ENCODE measurements at regions not wholly inside any gene's neighbourhood (a gene's known extent, or its start where the extent isn't known, plus 50 kb on each side); places are given as distances from the start of the nearest gene placed in this dataset.

- H3K4ac ChIP-seq (replicated peaks; ENCODE audit: insufficient read length, low read depth, low read length), result no peak overlapping the region
- H3K4me1 ChIP-seq (replicated peaks in 1 of 4; ENCODE audit: control insufficient read depth in 3 of 4, insufficient read depth in 4 of 4, low read length in 3 of 4), result no peaks in the 10 kb centered on the region
- H3K4me2 ChIP-seq (ENCODE audit: insufficient read depth in 1 of 2, low read depth in 2 of 2, low read length in 2 of 2), result no peak overlapping the region
- POLR2A ChIA-PET (ENCODE audit: partially characterized antibody), result interaction anchor here (1.4 kb wide), 1 partner anchor 10 kb away, joined by 3 read pairs; no protein-coding TSS in a partner anchor
- H3K56ac ChIP-seq (replicated peaks; ENCODE audit: insufficient read length, low read depth, low read length), result no peak overlapping the region
- no peaks in the 10 kb centered on the region for H4K20me1 ChIP-seq (replicated peaks in 1 of 2; ENCODE audit: control insufficient read depth in 1 of 2, insufficient read depth in 2 of 2, low read length in 2 of 2)
- no peaks in the 10 kb centered on the region for H3K79me2 ChIP-seq (ENCODE audit: control insufficient read depth in 1 of 2, insufficient read depth in 2 of 2, low read length in 2 of 2)
- no peak overlapping the region for H2BK120ac ChIP-seq (replicated peaks; ENCODE audit: low read depth, low read length)
- H4K8ac ChIP-seq (ENCODE audit: extremely low read depth, insufficient read depth, low read length), result no peak overlapping the region
- H3K27ac ChIP-seq (ENCODE audit: low read depth, low read length), result no peak overlapping the region
- H2BK12ac ChIP-seq (ENCODE audit: low read depth, low read length), result no peak overlapping the region
- H3K23me2 ChIP-seq (ENCODE audit: low read depth, low read length), result no peaks in the 10 kb centered on the region; the same call in 1 of the 2 replicates
- H2BK5ac ChIP-seq (ENCODE audit: low read depth, low read length), result no peak overlapping the region
- H3K27me3 ChIP-seq (replicated peaks in 1 of 4; ENCODE audit: control insufficient read depth in 3 of 4, extremely low read depth in 1 of 4, insufficient read depth in 3 of 4, low read length in 3 of 4), result no peaks in the 10 kb centered on the region
- H2AFZ ChIP-seq (ENCODE audit: low read length), result no peak overlapping the region
- no peak overlapping the region for H4K5ac ChIP-seq (ENCODE audit: insufficient read length, low read depth, low read length)
- H3K9ac ChIP-seq (replicated peaks in 1 of 4; ENCODE audit: extremely low read depth in 1 of 4, low read depth in 3 of 4, low read length in 3 of 4), result no peak overlapping the region
- H3K79me1 ChIP-seq (ENCODE audit: low read depth, low read length), result no peaks in the 10 kb centered on the region
- FAIRE-seq (no peak), DNase-seq (ENCODE audit: low read depth in 1 of 2, low spot score in 2 of 2) (no peak)
- H3K23ac ChIP-seq (ENCODE audit: insufficient read length), result no peak overlapping the region
- H2BK15ac ChIP-seq (ENCODE audit: low read length), result no peak overlapping the region
- H4K91ac ChIP-seq (replicated peaks; ENCODE audit: insufficient read length, low read length), result no peak overlapping the region
- H2AK5ac ChIP-seq (ENCODE audit: low read depth, low read length), result no peak overlapping the region
- H3K18ac ChIP-seq (ENCODE audit: extremely low read depth, low read length), result no peak overlapping the region
- CTCF ChIA-PET (ENCODE audit: partially characterized antibody), result interaction anchor here (0.7 kb wide), 1 partner anchor 18 kb away, joined by 3 read pairs; no protein-coding TSS in a partner anchor
- H3K14ac ChIP-seq (ENCODE audit: insufficient read length), result no peak overlapping the region
- H3K9me3 ChIP-seq (ENCODE audit: insufficient read depth in 2 of 2, low read depth in 1 of 2, low read length in 1 of 2), result no peaks in the 10 kb centered on the region
- no peaks in the 10 kb centered on the region for H3K36me3 ChIP-seq (ENCODE audit: control insufficient read depth in 2 of 4, insufficient read depth in 4 of 4, low read length in 3 of 4)
- no peak overlapping the region for H2BK20ac ChIP-seq (ENCODE audit: low read length)
- H3K4me3 ChIP-seq (ENCODE audit: extremely low read depth in 1 of 4, insufficient read depth in 2 of 4, low read depth in 3 of 4, low read length in 4 of 4), result no peak overlapping the region
- TF ChIP-seq TAF7 (optimal IDR thresholded peaks at IDR 0.05; ENCODE audit: borderline replicate concordance, low read depth, low read length) (no peak), KDM4A (IDR thresholded peaks at IDR 0.05; ENCODE audit: low read depth, low read length, severe bottlenecking) (no peak), KDM5A (IDR thresholded peaks at IDR 0.05; ENCODE audit: low read length) (no peak), ATF2 (IDR thresholded peaks at IDR 0.05; ENCODE audit: low read length) (no peak)
Observed at GRCh38 chr2:5851410-5851809, 159.2 kb downstream of the SOX11 start.

Data from H1 (cell line).